Kasumi-1 (cell line): ENCODE measurements at regions not wholly inside any gene's neighbourhood (a gene's known extent, or its start where the extent isn't known, plus 50 kb on each side); places are given as distances from the start of the nearest gene placed in this dataset.
"Not testable (repeated sequence)": the region's sequence is repeated elsewhere in the genome, so short reads cannot be mapped to it uniquely, and the experiment has no call there.

Source experiments
- DNase-seq, 2 experiments: peaks; one replicate each; lab custom pipeline; 2025; lab: John Stamatoyannopoulos, UW

DNA sequence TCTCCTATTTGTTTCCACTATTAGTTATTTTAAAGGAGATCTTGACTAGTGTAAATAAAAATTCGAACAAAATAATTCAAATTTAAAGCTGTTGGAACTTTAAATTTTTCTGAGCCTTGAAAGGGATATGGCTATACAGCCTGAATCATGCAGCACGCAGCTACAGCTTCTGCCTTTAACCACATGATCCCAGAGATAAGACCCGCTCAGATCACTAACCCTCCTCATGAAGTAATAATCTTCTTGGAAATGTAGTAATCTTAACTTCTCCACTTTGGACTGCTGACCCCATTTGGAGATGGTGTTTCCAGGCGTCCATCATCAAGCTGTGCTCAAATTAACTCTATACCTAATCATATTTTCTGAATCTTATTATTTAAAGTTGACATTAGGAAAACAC, 336.6 kb downstream of the DSC3 start:
- no peak for DNase-seq

DNA sequence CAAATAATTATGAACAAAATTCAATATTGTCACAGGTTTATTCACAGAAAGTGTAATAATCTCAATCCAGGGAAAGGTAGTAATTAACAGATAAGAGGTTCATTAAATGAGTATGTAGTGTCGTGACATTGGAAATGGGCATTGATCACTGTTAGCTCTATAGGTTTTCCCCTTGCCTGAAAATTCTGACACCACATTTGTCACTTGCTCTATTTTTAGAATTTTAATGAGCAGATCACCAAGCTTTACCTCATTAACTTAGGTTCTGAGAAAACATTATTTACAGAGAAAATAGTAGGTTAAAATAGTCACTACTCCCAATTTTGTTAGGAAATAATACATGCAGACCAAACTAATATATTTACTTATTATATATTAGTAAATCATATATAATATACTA, 344.0 kb downstream of the DSC3 start:
- no peak for DNase-seq

DNA sequence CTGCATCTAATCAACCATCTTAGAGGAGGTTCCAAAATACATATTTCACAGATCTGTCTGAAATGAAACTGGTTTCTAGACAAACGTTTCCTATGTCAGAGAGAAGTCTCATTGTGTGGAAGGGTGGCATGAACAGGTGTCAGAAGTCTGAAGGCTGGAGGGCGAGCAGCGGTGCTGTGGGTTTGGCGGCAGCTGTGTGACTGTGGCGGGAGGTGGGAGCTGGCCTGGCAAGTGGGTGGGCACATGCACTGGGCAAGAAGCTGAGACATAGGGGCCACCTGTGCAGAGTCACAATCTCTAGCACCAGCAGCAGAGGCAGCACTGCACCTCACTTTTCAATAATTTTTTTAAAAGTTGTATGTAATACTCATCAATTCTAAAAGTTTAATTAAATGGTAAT, 346.3 kb downstream of the DSC3 start:
- no peak for DNase-seq

DNA sequence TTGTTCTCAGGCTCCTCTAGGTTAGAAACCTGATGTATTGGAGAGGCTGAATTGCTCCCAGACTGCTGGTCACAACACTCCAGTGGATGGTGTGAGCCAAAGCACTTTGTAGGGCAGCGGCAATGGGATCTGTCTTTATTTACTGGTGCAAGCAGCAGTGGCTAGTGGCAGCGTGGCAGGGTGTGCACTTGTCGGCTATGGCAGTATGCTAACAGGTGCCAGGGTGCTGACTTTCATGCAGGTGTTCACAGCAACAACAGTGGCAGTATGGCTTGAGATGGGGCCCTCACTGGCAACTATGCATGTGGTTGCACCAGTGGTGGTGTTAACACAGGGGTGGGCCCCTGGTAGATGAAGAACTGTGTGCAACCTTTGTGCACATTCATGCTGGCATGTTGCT, 347.8 kb downstream of the DSC3 start:
- no peak for DNase-seq

DNA sequence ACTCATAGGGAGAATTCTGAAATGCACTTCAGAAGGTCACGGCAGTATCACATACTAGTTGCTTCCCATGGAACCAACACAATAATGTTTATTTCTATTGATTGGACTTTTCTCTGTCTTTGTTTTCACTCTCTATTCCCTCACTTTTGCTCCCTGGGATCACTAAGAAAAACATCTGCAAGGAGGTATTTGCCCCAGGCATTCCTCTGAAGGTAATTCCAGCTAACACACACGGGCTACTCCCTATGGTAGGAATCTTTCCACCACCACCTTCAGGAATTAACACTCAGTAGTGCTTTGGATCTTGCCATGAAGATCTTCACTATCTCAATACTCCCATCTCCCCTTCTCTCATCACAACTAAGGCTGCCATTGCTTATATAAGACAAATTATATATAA, 353.3 kb downstream of the DSC3 start:
- no peak for DNase-seq

DNA sequence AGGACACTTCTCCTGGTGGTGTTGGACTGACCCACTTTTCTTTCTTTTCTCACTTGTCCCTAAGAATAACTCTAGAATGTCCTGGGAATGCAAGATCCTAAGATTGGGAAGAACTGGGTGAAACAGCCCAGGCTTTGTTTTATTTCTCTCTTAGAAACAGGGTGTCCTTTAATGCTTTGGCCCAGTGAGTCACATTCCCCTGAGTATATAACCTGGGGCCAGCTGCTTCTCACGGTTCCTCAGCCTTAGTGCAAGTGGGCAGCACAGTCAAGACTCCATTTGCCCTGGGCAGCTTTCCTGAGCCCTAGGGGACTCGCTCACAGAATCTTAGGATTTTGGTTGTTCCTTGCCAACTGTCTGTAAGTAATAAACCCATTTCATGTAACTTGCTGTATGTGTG, 355.0 kb downstream of the DSC3 start:
- no peak for DNase-seq

DNA sequence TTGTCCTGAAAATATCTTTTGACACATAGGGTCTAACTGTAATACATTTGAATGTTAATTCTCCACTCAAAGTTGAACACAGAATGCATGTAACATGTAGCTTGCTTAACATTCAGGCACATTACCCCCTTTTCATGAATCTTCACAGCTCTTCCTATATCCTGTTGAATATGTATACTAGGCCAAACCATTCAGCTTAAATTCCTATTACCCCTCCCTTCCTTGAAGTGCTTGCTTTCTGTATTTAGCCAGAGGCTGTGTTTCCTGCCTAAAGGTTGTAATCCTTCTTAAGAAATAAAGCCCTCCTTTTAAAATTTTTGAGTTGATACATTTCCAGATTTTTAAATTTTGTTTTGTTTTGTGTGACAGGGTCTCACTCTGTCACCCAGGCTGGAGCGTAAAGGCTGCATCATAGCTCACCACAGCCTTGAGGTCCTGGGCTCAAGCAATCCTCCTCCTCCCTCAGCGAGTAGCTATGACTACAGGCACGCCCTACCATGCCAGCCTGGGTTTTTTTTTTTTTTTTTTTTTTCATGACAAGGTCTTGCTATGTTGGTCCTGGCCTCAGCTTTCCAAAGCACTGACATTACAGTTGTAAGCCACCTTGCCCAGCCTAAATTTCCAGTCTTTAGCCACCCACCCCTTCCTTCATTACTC, 357.6 kb downstream of the DSC3 start:
- DNase-seq, result no peak

DNA sequence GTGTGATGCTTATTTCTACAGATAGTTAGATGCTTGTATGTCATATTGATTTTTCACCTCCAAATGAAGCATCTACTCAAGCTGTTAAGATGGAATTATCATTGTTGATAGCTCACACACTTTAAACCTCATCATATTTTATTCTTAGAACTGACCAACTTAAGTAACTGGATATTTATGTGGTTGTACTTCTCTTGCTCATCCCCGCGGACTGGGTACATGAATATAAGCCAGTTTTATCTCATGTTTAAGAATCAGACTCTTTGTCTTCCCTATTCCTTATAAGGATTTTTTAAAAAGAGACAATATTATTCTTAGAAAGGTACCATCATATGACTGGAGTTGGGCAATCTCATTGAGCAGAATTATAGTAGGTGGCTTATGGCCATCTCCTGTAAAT, 358.7 kb downstream of the DSC3 start:
- no peak for DNase-seq

DNA sequence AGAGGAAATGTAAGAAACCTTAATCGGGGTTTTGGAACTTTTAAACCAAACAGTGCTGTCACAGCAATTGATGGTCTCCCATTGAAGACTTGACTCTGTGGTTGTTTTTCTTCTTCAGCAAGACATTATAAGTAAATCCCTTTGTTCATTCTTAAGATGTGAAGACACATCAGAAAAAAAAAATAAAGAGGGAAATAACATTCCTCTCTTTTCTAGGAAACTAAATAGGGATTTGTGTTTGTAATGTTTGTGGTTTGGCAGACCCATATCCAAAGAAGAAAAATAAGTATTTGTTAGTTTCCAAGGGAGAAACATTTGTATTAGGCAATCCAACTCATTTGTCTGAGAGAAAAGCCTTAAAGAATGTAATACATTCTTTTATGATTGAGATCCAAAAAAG, 359.9 kb downstream of the DSC3 start:
- no peak for DNase-seq

DNA sequence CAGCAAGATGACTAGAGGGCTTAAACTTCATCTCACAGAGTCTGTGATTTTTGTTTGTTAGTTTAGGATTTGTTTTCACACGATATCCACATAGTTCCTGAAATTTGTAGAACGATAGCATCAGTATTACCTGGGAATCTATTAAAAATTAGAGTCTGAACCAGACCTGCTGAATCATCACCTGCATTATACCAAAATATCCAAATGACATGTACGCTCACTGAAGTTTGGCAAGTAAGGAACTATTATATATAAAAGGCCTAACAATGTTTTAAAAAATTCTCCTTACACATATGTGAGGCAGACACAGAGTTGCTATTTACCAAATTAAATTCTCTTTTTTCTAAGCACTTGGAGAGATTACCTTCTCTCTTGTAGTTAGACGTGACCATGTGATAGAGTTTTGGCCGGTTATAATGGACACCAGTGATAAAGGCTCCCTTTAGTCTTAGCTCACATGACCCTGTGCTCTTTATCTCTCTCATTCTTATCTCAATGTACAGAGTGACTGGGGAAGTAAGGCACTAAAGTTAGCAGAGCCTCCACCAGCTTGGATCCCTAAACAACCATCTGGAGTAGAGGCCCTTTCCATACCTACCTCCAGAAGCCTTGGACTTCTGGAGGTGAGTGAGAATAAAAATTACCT, 363.1 kb downstream of the DSC3 start:
- DNase-seq, result no peak

DNA sequence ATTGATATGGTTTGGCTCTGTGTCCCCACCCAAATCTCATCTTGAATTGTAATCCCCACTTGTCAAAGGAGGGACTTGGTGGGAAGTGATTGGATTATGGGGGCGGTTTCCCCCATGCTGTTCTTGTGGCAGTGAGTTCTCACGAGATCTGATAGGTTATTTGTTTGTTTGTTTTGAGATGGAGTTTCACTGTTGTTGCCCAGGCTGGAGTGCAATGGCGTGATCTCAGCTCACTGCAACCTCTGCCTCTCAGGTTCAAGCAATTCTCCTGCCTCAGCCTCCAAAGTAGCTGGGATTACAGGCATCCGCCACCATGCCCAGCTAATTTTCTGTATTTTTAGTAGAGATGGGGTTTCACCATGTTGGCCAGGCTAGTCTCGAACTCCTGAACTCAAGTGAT, 364.7 kb downstream of the DSC3 start:
- DNase-seq, result not testable (repeated sequence)

DNA sequence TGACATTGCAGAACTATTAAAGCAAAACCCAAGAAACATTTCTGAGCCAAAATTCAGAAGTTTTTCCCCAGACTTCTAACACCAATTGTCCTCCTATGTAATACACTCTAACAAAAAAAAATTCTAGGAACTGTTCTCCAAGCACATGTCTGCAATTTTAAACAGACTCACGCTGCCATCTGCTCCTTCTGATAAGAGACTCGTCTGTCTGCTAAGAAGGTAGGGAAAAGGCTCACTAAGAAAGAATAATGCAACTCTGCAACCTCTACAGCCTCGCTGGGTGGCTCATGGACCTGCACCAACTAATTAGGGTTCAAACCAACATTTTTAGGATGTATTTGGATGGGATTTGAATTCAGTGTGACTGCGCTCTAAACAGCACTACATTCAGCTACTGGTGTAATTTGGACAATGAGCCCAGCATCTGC, 366.5 kb downstream of the DSC3 start:
- DNase-seq, result no peak

DNA sequence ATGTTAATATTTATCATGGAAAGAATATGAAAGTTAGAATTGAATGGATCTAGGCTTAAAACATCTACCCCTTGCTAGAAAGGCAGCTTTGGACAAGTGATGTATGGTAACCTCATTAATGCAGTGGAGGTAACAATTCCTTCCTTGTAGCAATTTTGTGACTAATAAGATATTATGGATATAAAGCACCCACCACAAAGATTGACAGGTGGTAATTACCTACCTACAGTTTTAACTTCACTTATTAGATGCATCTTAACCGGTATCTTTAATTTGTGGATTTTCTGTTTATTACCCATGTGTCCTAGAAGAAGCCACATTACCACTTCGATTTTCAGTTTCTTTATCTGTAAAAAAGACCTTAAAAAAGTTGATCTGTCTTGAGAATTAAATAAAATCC, 367.0 kb downstream of the DSC3 start:
- DNase-seq, result no peak

DNA sequence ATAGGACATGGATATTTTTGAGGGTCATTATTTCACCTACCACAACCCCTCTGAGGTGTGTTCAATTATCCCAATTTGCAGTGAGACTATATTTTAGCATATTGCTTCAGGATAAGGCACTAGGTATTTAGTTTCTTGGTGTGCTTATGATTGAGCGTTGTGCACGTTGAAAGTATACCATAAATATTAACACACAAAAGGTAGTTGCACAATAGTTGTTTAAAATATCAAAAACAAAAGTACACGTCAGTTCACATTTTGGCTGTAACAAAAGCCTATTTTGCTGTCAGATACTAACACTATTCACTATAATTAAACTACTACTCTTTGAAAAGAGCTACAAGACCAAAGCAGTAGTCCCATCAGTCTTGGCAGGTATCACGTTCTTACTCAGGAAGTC, 367.5 kb downstream of the DSC3 start:
- DNase-seq, result no peak

DNA sequence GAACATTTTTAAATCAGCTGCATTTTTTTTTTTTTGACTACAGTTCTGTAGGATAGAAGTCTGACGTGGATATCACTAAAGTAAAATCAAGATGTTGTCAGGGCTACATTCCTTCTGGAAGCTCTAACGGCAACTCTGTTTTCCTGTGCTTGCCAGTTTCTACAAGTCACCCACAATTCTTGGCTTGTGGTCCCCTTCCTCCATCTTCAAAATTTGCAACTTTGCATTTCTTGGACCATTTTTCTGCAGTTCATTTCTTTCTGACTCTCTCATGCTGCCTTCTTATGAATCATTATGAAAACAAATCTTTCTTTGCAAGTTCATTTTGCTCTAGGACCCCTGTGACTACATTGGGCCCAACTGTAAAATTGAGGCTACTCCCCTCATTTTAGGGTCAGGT, 367.9 kb downstream of the DSC3 start:
- DNase-seq, result no peak

DNA sequence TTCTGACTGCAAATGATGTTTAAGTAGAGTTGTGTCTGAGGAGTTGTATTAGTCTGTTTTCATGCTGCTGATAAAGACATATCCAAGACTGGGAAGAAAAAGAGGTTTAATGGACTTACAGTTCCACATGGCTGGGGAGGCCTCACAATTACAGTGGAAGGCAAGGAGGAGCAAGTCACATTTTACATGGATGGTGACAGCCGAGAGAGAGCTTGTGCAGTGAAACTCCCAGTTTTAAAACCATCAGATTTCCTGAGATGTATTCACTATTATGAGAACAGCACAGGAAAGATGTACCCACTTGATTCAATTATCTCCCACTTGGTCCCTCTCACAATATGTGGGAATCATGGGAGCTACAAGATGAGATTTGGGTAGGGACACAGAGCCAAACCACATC, 370.1 kb downstream of the DSC3 start:
- DNase-seq, result not testable (repeated sequence)

DNA sequence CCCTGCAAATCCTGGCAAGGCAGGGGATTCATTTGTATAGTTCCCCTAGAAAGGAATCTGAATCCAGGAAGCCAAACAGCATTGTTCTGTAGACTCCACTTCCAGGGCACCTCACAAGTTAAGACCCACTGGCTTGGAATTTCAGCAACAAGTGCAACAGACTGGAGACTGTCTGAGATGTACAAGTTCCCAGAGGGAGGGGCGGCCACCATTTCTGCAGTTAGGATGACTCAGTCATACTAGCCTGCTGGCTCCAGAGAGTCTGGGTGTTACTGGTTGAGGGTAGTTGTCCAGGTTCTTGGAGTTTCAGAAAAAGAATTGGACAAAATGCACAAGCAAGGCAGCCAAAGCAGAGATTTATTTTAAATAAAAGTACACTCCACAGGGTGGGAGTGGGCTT, 384.2 kb downstream of the DSC3 start:
- DNase-seq, result no peak

DNA sequence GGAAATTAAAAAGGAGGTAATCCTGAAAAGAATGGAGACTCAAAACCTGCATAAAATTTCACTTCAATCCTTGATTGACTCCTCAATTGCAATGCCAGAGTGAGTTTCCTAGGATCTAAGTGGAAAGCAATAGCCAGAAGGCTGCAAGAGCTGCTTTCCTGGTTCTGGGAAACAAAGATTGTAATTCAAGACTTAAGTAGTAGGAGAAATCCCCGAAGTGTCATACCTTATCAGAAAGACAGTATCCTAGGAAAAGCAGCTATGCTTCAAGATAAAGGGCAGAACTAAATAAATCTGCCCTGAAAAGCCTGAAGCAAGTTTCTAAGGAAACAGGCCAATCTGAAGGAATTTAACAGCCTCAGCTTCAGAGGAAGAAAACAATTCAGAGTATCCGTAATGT, 390.2 kb downstream of the DSC3 start:
- no peak for DNase-seq

DNA sequence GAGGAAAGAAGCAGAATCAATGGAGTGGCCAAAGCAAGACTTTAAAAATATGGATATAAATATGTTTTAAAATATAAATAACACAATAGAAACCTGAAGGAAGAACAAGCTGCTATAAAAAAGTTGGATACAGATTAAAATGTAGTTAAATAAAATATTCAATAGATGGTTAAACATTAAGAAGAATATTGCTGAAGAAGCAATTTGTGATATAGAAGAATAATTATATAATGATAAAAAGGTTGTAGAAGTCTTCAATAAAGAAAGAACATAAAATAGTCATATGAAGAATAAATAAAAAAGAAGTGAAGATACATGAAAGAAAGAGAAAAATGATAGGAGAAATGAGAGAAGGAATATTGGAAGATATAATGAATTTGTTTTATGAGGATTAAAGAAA, 392.0 kb downstream of the DSC3 start:
- no peak for DNase-seq

DNA sequence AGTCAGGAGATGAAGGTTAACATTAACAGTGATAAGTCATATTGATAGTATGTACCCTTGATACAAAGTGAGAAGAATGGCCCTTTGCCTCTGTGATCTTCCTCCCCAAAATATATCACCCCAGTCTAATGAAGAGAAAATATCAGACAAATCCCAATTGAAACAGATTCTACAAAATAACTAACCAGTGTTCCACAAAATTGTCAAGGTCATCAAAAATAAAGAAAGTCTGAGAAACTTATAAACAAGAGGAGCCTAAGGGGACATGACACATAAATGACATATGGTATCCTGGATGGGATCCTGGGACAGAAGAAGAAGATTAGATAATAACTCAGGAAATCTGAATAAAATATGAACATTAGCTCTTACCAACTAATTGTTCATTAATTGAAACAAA, 398.4 kb downstream of the DSC3 start:
- no peak for DNase-seq

DNA sequence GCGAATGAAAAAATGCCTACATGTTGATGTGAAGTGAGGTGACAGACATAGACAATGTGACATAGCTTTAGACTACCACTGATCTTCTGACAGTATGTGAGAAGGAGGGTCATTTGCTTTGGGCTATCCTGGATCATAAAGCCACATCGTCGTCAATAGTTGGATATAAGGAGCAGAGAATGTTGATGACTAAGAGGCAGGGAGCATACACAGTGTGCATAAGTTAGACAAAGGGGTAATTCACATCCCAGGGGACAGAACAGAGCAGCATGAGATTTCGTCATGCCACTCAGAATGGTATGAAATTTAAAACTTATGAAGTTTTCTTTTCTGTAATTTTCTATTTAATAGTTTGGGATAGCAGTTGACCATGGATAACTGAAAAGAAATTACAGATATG, 403.2 kb downstream of the DSC3 start:
- no peak for DNase-seq

DNA sequence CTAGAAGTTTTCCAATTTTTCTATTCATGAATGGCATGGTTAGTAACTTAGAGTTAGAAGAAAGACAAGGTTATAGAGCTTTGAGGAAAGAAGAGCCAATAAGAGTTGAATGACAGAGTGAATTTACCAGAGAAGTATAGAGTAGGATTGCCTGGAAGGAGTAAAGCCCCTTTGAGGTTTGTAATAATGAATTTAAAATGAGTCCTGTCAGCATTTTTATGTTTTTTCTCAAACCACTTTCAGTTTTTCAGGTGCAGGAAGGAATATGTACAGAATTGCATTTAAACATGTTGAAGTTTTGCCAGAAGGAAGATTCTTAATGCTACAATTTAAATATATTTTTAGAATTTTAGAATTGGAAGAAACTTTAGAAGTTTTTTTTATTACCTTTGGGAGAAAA, 408.3 kb downstream of the DSC3 start:
- no peak for DNase-seq

DNA sequence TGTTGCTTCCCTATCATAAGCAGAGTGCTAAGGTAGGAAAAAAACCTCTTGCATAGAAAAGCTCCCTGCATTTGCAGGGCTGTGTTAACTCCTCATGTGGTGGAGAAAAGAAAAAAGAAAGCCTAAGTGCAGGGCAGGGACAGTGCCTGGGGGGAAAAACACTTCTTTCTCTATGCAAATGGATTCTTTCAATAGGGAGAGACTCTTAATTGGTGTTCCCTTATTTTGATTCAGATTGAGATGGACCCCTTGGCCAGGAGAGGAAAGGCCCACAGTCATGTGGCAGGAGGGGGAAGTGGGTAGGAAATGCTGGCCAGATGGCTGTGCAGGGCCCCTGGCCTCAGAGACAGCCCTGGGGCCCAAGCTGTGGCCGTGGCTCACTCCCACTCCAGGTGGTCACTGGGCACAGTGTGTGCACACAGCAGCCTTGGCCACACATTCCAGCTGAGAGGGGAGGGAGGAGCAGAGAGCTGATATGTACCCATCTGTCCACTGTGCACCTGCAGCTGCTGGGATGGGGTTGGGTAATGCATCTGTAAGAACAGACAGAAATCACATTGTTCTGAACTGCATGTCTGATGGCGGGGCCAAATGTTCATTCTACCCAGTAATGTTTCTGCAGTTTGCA, 410.4 kb downstream of the DSC3 start:
- DNase-seq, result no peak

DNA sequence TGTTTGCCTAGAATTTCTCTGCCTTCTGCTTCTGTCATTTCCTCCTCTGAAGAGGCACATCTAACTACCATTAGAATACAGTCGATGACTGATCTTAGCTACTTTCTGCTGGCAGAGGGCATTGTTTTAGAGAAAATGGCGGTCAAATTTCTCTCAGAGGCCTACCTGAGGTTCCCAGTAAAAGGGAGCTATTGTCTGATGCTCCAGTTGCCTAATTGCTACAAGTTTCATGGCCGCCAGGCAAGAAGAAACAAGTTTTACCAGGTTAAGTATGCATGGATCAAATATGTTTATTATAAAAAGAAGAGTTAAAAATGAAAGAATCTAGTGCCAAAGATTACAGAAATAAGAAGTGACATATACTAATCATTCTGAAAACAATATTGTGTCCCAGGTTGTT, 416.6 kb downstream of the DSC3 start:
- DNase-seq, result no peak
